H1 (cell line): ENCODE measurements at regions not wholly inside any gene's neighbourhood (a gene's known extent, or its start where the extent isn't known, plus 50 kb on each side); places are given as distances from the start of the nearest gene placed in this dataset.

Source experiments
- CTCF ChIA-PET: fragments of 300-600 bp; sonication (Branson Sonifier 250); formaldehyde crosslinking; loops from one replicate; lab custom pipeline; 2021; ENCODE audit not compliant: partially characterized antibody; lab: Charles Lee
- POLR2A ChIA-PET: fragments of 300-600 bp; sonication (Branson Sonifier 250); formaldehyde crosslinking; loops from one replicate; lab custom pipeline; 2021; ENCODE audit warnings: inconsistent platforms; ENCODE audit not compliant: partially characterized antibody; lab: Charles Lee
- DNase-seq, 2 experiments: peaks; one replicate each; pipeline versions ENCODE4 v3.0.0 to v3.0.0-alpha.2; 2010 to 2022; ENCODE audit warnings: low spot score in 2 of 2, low read depth in 1 of 2, mixed read lengths in 1 of 2
- FAIRE-seq: peaks from 2 replicates; lab custom pipeline; 2011; peaks lifted over from hg19 to GRCh38; lab: Jason Lieb, UNC
- H2AFZ ChIP-seq: 2 replicates; pipeline ENCODE4 v1.8.1; 2012; ENCODE audit warnings: low read length, inconsistent platforms
- H2AK5ac ChIP-seq: 2 replicates; pipeline ENCODE4 v1.6.1; 2013; ENCODE audit warnings: low read depth, low read length
- H2BK120ac ChIP-seq: replicated peaks from 2 replicates; pipeline ENCODE3; 2013; ENCODE audit warnings: low read depth, low read length, inconsistent platforms
- H2BK12ac ChIP-seq: 2 replicates; pipeline ENCODE4 v1.6.1; 2013; ENCODE audit warnings: low read depth, low read length
- H2BK15ac ChIP-seq: 2 replicates; pipeline ENCODE4 v1.6.1; 2013; ENCODE audit warnings: low read length
- H2BK20ac ChIP-seq: 2 replicates; pipeline ENCODE4 v1.6.1; 2013; ENCODE audit warnings: low read length
- H2BK5ac ChIP-seq: 2 replicates; pipeline ENCODE4 v1.6.1; 2013; ENCODE audit warnings: low read depth, low read length
- H3K14ac ChIP-seq: 2 replicates; pipeline ENCODE4 v1.6.1; 2013; ENCODE audit warnings: inconsistent platforms; ENCODE audit not compliant: insufficient read length
- H3K18ac ChIP-seq: 2 replicates; pipeline ENCODE4 v1.6.1; 2013; ENCODE audit warnings: low read length; ENCODE audit errors: extremely low read depth
- H3K23ac ChIP-seq: 2 replicates; pipeline ENCODE4 v1.6.1; 2013; ENCODE audit warnings: inconsistent platforms; ENCODE audit not compliant: insufficient read length
- H3K23me2 ChIP-seq: 2 replicates; pipeline ENCODE4 v1.6.1; 2013; ENCODE audit warnings: low read depth, low read length
- H3K27ac ChIP-seq: 2 replicates; pipeline ENCODE4 v1.6.1; 2011; ENCODE audit warnings: low read depth, low read length, inconsistent platforms
- H3K27me3 ChIP-seq, 4 experiments: replicated peaks in 1 of 4; 1 replicate in 1 of 4; 2 replicates in 3 of 4; pipeline versions ENCODE4 v1.6.1 to v1.8.1; 2011 to 2013; ENCODE audit warnings: low read length in 3 of 4, mild to moderate bottlenecking in 3 of 4, inconsistent platforms in 2 of 4, mixed read lengths in 2 of 4, moderate library complexity in 1 of 4; ENCODE audit not compliant: control insufficient read depth in 3 of 4, insufficient read depth in 3 of 4; ENCODE audit errors: extremely low read depth in 1 of 4
- H3K36me3 ChIP-seq, 4 experiments: 2 replicates each; pipeline versions ENCODE4 v1.6.1 to v1.8.1; 2011 to 2013; ENCODE audit warnings: mild to moderate bottlenecking in 4 of 4, low read length in 3 of 4, moderate library complexity in 2 of 4, control low read depth in 1 of 4, inconsistent platforms in 1 of 4; ENCODE audit not compliant: insufficient read depth in 4 of 4, control insufficient read depth in 2 of 4
- H3K4ac ChIP-seq: replicated peaks from 2 replicates; pipeline ENCODE3; 2013; ENCODE audit warnings: low read length, low read depth, mixed read lengths, inconsistent platforms; ENCODE audit not compliant: insufficient read length
- H3K4me1 ChIP-seq, 4 experiments: replicated peaks in 1 of 4; 1 replicate in 1 of 4; 2 replicates in 3 of 4; pipeline versions ENCODE4 v1.6.1 to v1.8.1; 2011 to 2013; ENCODE audit warnings: low read length in 3 of 4, inconsistent platforms in 2 of 4, mixed read lengths in 1 of 4; ENCODE audit not compliant: insufficient read depth in 4 of 4, control insufficient read depth in 3 of 4
- H3K4me2 ChIP-seq, 2 experiments: 2 replicates each; pipeline versions ENCODE4 v1.6.1 to v1.8.1; 2011 to 2013; ENCODE audit warnings: low read depth in 2 of 2, low read length in 2 of 2, control low read depth in 1 of 2, inconsistent platforms in 1 of 2, mild to moderate bottlenecking in 1 of 2; ENCODE audit not compliant: insufficient read depth in 1 of 2
- H3K4me3 ChIP-seq, 4 experiments: fragments of 200-600, 300-600 bp in 1 of 4; sonication (generic), shearing (Covaris generic), sonication (Bioruptor Twin) in 1 of 4; 2 replicates each; pipeline versions ENCODE4 v1.5.1 to v1.8.1; 2011 to 2016; ENCODE audit warnings: low read length in 4 of 4, low read depth in 3 of 4, control low read depth in 2 of 4, inconsistent platforms in 2 of 4, mild to moderate bottlenecking in 2 of 4, mixed read lengths in 1 of 4, moderate library complexity in 1 of 4; ENCODE audit not compliant: insufficient read depth in 2 of 4; ENCODE audit errors: extremely low read depth in 1 of 4
- H3K56ac ChIP-seq: replicated peaks from 2 replicates; pipeline ENCODE3; 2013; ENCODE audit warnings: low read depth, mild to moderate bottlenecking, mixed read lengths, low read length, inconsistent platforms; ENCODE audit not compliant: insufficient read length
- H3K79me1 ChIP-seq: 2 replicates; pipeline ENCODE4 v1.6.1; 2013; ENCODE audit warnings: low read depth, low read length, control low read depth
- H3K79me2 ChIP-seq, 2 experiments: 2 replicates each; pipeline versions ENCODE4 v1.6.1 to v1.8.1; 2012 to 2013; ENCODE audit warnings: low read length in 2 of 2, mild to moderate bottlenecking in 2 of 2, inconsistent platforms in 1 of 2; ENCODE audit not compliant: insufficient read depth in 2 of 2, control insufficient read depth in 1 of 2
- H3K9ac ChIP-seq, 4 experiments: replicated peaks in 1 of 4; 1 replicate in 1 of 4; 2 replicates in 3 of 4; pipeline versions ENCODE4 v1.6.1 to v1.8.1; 2011 to 2013; ENCODE audit warnings: low read depth in 3 of 4, low read length in 3 of 4, control low read depth in 2 of 4, mild to moderate bottlenecking in 2 of 4, moderate library complexity in 2 of 4, inconsistent platforms in 1 of 4; ENCODE audit errors: extremely low read depth in 1 of 4
- H3K9me3 ChIP-seq, 2 experiments: 2 replicates each; pipeline versions ENCODE4 v1.6.1 to v1.8.1; 2012 to 2013; ENCODE audit warnings: mild to moderate bottlenecking in 2 of 2, moderate library complexity in 2 of 2, control low read depth in 1 of 2, inconsistent platforms in 1 of 2, low read depth in 1 of 2, low read length in 1 of 2, mixed read lengths in 1 of 2; ENCODE audit not compliant: insufficient read depth in 2 of 2
- H4K20me1 ChIP-seq, 2 experiments: replicated peaks in 1 of 2; 2 replicates each; pipeline versions ENCODE3 to v1.8.1; 2011 to 2013; ENCODE audit warnings: inconsistent platforms in 2 of 2, low read length in 2 of 2, mild to moderate bottlenecking in 1 of 2; ENCODE audit not compliant: insufficient read depth in 2 of 2, control insufficient read depth in 1 of 2
- H4K5ac ChIP-seq: 2 replicates; pipeline ENCODE4 v1.6.1; 2013; ENCODE audit warnings: low read length, low read depth, mixed read lengths, inconsistent platforms; ENCODE audit not compliant: insufficient read length
- H4K8ac ChIP-seq: 2 replicates; pipeline ENCODE4 v1.8.0; 2013; ENCODE audit warnings: mild to moderate bottlenecking, moderate library complexity, low read length, inconsistent platforms; ENCODE audit not compliant: insufficient read depth; ENCODE audit errors: extremely low read depth
- H4K91ac ChIP-seq: replicated peaks from 2 replicates; pipeline ENCODE3; 2013; ENCODE audit warnings: low read length, mixed read lengths, inconsistent platforms; ENCODE audit not compliant: insufficient read length
- ASH2L ChIP-seq: fragments of 200-600, 300-600 bp; sonication (generic); IDR thresholded peaks from one replicate; pipeline ENCODE4 v1.7.1; 2017; ENCODE audit warnings: low read length
- CREB1 ChIP-seq: IDR thresholded peaks from 2 replicates; pipeline ENCODE4 v1.6.1; 2012; ENCODE audit warnings: inconsistent platforms
- EZH2 ChIP-seq: fragments of 200-600 bp; sonication (generic); IDR thresholded peaks from 2 replicates; pipeline ENCODE4 v1.7.1; 2012; ENCODE audit warnings: low read depth, mild to moderate bottlenecking, moderate library complexity, low read length, inconsistent platforms; ENCODE audit not compliant: severe bottlenecking
- HDAC6 ChIP-seq: IDR thresholded peaks from one replicate; pipeline ENCODE4 v1.7.1; 2012; ENCODE audit warnings: low read depth, mild to moderate bottlenecking, inconsistent platforms, low read length, moderate library complexity
- JUND ChIP-seq: IDR thresholded peaks from 2 replicates; pipeline ENCODE4 v1.6.1; 2011; ENCODE audit warnings: mild to moderate bottlenecking, improper control_type of control experiment, low read length
- KDM1A ChIP-seq: fragments of 200-600, 300-600 bp; sonication (generic); IDR thresholded peaks from 2 replicates; pipeline ENCODE4 v1.7.1; 2016; ENCODE audit warnings: mild to moderate bottlenecking, low read length, borderline replicate concordance
- KDM5A ChIP-seq: fragments of 200-600 bp; IDR thresholded peaks from 2 replicates; pipeline ENCODE4 v1.7.1; 2012; ENCODE audit warnings: mild to moderate bottlenecking, low read length, inconsistent platforms, mixed read lengths
- SIX5 ChIP-seq: IDR thresholded peaks from 2 replicates; pipeline ENCODE4 v1.6.1; 2011; ENCODE audit warnings: mild to moderate bottlenecking, low read depth, low read length
- SP2 ChIP-seq: IDR thresholded peaks from 2 replicates; pipeline ENCODE4 v1.6.1; 2012; ENCODE audit warnings: mild to moderate bottlenecking, low read length, inconsistent platforms
- TAF1 ChIP-seq: IDR thresholded peaks from 2 replicates; pipeline ENCODE4 v1.6.1; 2011; ENCODE audit warnings: mild to moderate bottlenecking, low read depth, low read length
- YY1 ChIP-seq: IDR thresholded peaks from 2 replicates; pipeline ENCODE4 v1.6.1; 2011; ENCODE audit warnings: low read depth, mild to moderate bottlenecking, low read length
- WGBS, 2 experiments: shearing (Covaris generic) in 1 of 2; methylation state at CpG; one replicate each; pipeline versions ENCODE4 v1.1.6 to v1.1.7; 2013 to 2015; ENCODE audit warnings: low lambda C conversion rate in 2 of 2, mixed read lengths in 2 of 2, inconsistent platforms in 1 of 2, low coverage in 1 of 2, missing lambda C conversion rate in 1 of 2; ENCODE audit not compliant: insufficient replicate concordance in 2 of 2, insufficient coverage in 1 of 2, insufficient read length in 1 of 2; ENCODE audit errors: extremely low coverage in 1 of 2, missing lambda C conversion rate in 1 of 2; 5-methylcytosine and 5-hydroxymethylcytosine counted together

DNA sequence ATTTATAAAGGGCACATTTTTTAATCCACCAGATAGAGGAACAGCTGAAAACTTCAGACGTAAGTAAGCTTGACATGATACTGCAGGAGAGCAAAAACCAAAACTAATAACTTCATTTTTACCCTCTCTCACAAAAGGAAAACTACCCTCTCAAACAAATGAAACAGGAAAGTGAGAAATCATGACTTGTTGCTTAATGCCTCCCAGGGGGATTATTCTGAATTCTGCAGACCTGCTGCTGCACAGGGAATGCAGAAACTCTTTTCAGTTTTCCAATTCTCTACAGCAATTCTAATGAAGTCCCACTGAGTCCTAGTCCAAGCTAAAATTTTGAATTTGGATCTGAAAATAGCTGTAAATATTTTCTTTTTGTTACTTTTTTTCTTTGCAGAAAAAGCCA lies 637.1 kb upstream of the CCDC54 start:
- Histone ChIP-seq H3K9me3 (no peaks in the 10 kb centered on the region), H2BK12ac (no peak overlapping the region), H3K36me3 (no peaks in the 10 kb centered on the region), H3K9ac (no peak overlapping the region), H3K4me2 (no peak overlapping the region), H3K23me2 (no peaks in the 10 kb centered on the region), H3K79me1 (no peaks in the 10 kb centered on the region), H3K4ac (no peak overlapping the region)
- no peak for DNase-seq
- TF ChIP-seq KDM1A (no peak), ASH2L (no peak), EZH2 (no peak), KDM5A (no peak), SP2 (no peak), JUND (no peak), CREB1 (no peak), HDAC6 (no peak), YY1 (no peak), TAF1 (no peak), SIX5 (no peak)
- TF ChIP-seq, all 59 proteins: peak for 0
- Histone ChIP-seq H2BK15ac (no peak overlapping the region), H4K20me1 (no peaks in the 10 kb centered on the region), H4K8ac (no peak overlapping the region), H3K4me1 (peaks cover 0 to 2% (median 0%) of the 10 kb centered on the region in 4 experiments; a peak in 1 of 7 replicates), H3K27ac (no peak overlapping the region), H2BK120ac (no peak overlapping the region), H3K27me3 (no peaks in the 10 kb centered on the region), H3K56ac (no peak overlapping the region), H3K23ac (no peak overlapping the region), H4K5ac (no peak overlapping the region), H3K79me2 (no peaks in the 10 kb centered on the region), H2BK5ac (no peak overlapping the region), H3K4me3 (no peak overlapping the region), H4K91ac (no peak overlapping the region), H2AFZ (no peak overlapping the region), H2BK20ac (no peak overlapping the region), H3K18ac (no peak overlapping the region), H3K14ac (no peak overlapping the region), H2AK5ac (no peak overlapping the region)
- CTCF ChIA-PET: interaction anchor here (0.6 kb wide), 1 partner anchor 780 kb away, joined by 4 read pairs; no protein-coding TSS in a partner anchor
- 81% methylated on average over 1 of the region's 1 CpG; no CpG with 5 or more reads in 1 of the 2 experiments for WGBS, 2 experiments
- no peak for FAIRE-seq
- POLR2A ChIA-PET: no interaction called here
